ENCODE measurements at regions not wholly inside any gene's neighbourhood (a gene's known extent, or its start where the extent isn't known, plus 50 kb on each side); places are given as distances from the start of the nearest gene placed in this dataset.
A peak's percentile ranks its signal among the peaks of the same experiment; 100 is the strongest.
"Not testable (repeated sequence)": the region's sequence is repeated elsewhere in the genome, so short reads cannot be mapped to it uniquely, and the experiment has no call there.

DNA sequence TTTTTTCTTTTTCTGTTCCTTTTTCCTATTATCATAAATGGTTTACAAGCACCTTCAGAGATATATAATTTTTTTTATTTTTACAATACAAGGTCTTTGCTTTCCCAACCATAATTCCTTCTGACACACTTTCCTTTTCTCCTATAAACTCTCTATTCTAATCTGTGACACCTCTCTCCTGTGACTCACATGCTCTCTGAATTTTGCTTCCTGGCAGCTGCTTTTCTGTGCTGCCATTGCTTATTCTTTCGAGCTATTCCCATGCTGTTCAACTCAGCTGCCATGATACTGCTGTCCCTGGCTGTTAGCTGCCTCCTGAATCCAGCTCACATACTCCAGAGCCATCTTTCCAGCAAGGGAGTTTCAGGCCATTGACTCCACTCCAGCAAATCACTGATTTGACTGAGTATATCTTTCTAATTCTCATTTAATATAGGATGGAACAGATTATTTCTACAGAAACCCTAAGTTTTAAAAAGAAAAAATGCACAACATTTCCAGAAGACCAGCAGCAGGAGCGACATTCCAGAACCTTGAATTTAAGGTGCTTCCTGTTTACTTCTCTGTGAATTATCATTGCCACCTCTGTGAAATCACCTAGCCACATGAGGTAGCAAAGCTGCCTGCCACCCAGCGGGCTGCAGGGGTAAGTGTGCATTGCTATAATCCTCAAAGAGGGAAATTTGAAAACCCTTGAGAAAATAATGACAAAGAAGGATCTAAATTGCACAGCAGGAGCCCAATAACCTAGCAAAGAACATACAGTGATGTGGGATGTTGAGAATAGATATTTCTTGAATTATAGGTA, 1442.6 kb downstream of the KHDRBS2 start:
- TF ChIP-seq CTCF (IDR thresholded peaks at IDR 0.05; ENCODE audit: low read length): peak; percentile 27
- TF ChIP-seq EZH2phosphoT487 (IDR thresholded peaks at IDR 0.05; ENCODE audit: low read length): not testable (repeated sequence)
